WTC11 (cell line): ENCODE measurements at regions not wholly inside any gene's neighbourhood (a gene's known extent, or its start where the extent isn't known, plus 50 kb on each side); places are given as distances from the start of the nearest gene placed in this dataset.

Source experiments
- IRF2 ChIP-seq: sonication (generic); formaldehyde crosslinking; IDR thresholded peaks from 2 replicates; pipeline ENCODE4 v1.8.0; 2022; ENCODE audit warnings: low read depth, missing genetic modification reagents, borderline replicate concordance
- JAZF1 ChIP-seq: fragments of 250-450 bp; sonication (Bioruptor Pico); IDR thresholded peaks from 2 replicates; pipeline ENCODE4 v1.9.0; 2021; ENCODE audit warnings: moderate library complexity, mild to moderate bottlenecking, inconsistent platforms
- NR1H2 ChIP-seq: sonication (generic); formaldehyde crosslinking; IDR thresholded peaks from 2 replicates; pipeline ENCODE4 v1.9.0; 2021; ENCODE audit warnings: mild to moderate bottlenecking, moderate library complexity, missing genetic modification reagents
- ZNF138 ChIP-seq: sonication (generic); formaldehyde crosslinking; conservative IDR thresholded peaks from 2 replicates; pipeline ENCODE4 v1.8.1; 2022; ENCODE audit warnings: mild to moderate bottlenecking, moderate library complexity, missing genetic modification reagents
- TF ChIP-seq, protein P1 (sequence below): fragments of 200-600 bp; IDR thresholded peaks from 2 replicates; pipeline ENCODE4 v1.8.0; 2022; ENCODE audit warnings: antibody characterized with exemption
- TF ChIP-seq, protein P2 (sequence below): fragments of 250-450 bp; sonication (Bioruptor Pico); IDR thresholded peaks from 2 replicates; pipeline ENCODE4 v2.1.2; 2022; ENCODE audit warnings: mild to moderate bottlenecking, moderate library complexity
- TF ChIP-seq, protein P3 (sequence below): sonication (generic); formaldehyde crosslinking; IDR thresholded peaks from 2 replicates; pipeline ENCODE4 v1.8.0; 2022; ENCODE audit warnings: mild to moderate bottlenecking, missing genetic modification reagents
- TF ChIP-seq, protein P4 (sequence below): sonication (generic); formaldehyde crosslinking; IDR thresholded peaks from 2 replicates; pipeline ENCODE4 v1.8.1; 2023; ENCODE audit warnings: mild to moderate bottlenecking, moderate library complexity, missing genetic modification reagents
- TF ChIP-seq, protein P5 (sequence below): sonication (generic); formaldehyde crosslinking; IDR thresholded peaks from 2 replicates; pipeline ENCODE4 v1.8.1; 2022; ENCODE audit warnings: low read depth, missing genetic modification reagents, borderline replicate concordance

DNA sequence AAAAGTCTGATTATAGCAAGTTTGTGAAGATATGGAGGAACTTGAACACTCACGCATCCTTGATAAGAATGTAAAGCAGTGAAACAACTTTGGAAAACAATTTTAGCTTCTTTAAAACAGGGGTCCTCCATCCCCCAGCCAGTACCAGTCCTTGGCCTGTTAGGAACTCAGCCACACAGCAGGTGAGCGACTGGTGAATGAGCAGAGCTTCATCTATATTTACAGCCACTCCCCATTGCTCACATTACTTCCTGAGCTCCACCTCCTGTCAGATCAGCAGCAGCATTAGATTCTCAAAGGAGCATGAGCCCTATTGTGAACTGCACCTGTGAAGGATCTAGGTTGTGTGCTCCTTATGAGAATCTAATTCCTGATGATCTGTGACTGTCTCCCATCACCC, 530.3 kb upstream of the PRKX start:
- TF ChIP-seq, protein P1, sequence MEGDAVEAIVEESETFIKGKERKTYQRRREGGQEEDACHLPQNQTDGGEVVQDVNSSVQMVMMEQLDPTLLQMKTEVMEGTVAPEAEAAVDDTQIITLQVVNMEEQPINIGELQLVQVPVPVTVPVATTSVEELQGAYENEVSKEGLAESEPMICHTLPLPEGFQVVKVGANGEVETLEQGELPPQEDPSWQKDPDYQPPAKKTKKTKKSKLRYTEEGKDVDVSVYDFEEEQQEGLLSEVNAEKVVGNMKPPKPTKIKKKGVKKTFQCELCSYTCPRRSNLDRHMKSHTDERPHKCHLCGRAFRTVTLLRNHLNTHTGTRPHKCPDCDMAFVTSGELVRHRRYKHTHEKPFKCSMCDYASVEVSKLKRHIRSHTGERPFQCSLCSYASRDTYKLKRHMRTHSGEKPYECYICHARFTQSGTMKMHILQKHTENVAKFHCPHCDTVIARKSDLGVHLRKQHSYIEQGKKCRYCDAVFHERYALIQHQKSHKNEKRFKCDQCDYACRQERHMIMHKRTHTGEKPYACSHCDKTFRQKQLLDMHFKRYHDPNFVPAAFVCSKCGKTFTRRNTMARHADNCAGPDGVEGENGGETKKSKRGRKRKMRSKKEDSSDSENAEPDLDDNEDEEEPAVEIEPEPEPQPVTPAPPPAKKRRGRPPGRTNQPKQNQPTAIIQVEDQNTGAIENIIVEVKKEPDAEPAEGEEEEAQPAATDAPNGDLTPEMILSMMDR, result no peak
- TF ChIP-seq, protein P2, sequence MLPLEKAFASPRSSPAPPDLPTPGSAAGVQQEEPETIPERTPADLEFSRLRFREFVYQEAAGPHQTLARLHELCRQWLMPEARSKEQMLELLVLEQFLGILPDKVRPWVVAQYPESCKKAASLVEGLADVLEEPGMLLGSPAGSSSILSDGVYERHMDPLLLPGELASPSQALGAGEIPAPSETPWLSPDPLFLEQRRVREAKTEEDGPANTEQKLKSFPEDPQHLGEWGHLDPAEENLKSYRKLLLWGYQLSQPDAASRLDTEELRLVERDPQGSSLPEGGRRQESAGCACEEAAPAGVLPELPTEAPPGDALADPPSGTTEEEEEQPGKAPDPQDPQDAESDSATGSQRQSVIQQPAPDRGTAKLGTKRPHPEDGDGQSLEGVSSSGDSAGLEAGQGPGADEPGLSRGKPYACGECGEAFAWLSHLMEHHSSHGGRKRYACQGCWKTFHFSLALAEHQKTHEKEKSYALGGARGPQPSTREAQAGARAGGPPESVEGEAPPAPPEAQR, result no peak
- no peak for TF ChIP-seq JAZF1 (CRISPR knock-in tag)
- TF ChIP-seq, protein P3, sequence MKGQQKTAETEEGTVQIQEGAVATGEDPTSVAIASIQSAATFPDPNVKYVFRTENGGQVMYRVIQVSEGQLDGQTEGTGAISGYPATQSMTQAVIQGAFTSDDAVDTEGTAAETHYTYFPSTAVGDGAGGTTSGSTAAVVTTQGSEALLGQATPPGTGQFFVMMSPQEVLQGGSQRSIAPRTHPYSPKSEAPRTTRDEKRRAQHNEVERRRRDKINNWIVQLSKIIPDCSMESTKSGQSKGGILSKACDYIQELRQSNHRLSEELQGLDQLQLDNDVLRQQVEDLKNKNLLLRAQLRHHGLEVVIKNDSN (CRISPR knock-in tag), result no peak
- TF ChIP-seq IRF2 (CRISPR knock-in tag), result no peak
- TF ChIP-seq, protein P4, sequence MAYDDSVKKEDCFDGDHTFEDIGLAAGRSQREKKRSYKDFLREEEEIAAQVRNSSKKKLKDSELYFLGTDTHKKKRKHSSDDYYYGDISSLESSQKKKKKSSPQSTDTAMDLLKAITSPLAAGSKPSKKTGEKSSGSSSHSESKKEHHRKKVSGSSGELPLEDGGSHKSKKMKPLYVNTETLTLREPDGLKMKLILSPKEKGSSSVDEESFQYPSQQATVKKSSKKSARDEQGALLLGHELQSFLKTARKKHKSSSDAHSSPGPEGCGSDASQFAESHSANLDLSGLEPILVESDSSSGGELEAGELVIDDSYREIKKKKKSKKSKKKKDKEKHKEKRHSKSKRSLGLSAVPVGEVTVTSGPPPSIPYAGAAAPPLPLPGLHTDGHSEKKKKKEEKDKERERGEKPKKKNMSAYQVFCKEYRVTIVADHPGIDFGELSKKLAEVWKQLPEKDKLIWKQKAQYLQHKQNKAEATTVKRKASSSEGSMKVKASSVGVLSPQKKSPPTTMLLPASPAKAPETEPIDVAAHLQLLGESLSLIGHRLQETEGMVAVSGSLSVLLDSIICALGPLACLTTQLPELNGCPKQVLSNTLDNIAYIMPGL (CRISPR knock-in tag), result no peak
- TF ChIP-seq NR1H2 (CRISPR knock-in tag), result no peak
- TF ChIP-seq, protein P5, sequence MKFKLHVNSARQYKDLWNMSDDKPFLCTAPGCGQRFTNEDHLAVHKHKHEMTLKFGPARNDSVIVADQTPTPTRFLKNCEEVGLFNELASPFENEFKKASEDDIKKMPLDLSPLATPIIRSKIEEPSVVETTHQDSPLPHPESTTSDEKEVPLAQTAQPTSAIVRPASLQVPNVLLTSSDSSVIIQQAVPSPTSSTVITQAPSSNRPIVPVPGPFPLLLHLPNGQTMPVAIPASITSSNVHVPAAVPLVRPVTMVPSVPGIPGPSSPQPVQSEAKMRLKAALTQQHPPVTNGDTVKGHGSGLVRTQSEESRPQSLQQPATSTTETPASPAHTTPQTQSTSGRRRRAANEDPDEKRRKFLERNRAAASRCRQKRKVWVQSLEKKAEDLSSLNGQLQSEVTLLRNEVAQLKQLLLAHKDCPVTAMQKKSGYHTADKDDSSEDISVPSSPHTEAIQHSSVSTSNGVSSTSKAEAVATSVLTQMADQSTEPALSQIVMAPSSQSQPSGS (CRISPR knock-in tag), result no peak
- no peak for TF ChIP-seq ZNF138 (CRISPR knock-in tag)
